MM.1S (cell line): ENCODE measurements at regions not wholly inside any gene's neighbourhood (a gene's known extent, or its start where the extent isn't known, plus 50 kb on each side); places are given as distances from the start of the nearest gene placed in this dataset.

Experiments used
- EZH2 ChIP-seq: fragments of 300-600 bp; sonication (generic); optimal IDR thresholded peaks from 2 replicates; pipeline ENCODE3; 2017; ENCODE audit warnings: low read depth, mild to moderate bottlenecking, antibody characterized with exemption, low read length, mixed read lengths
- EZH2phosphoT487 ChIP-seq: fragments of 300-600 bp; sonication (generic); IDR thresholded peaks from 2 replicates; pipeline ENCODE4 v1.6.1; 2018; ENCODE audit warnings: antibody characterized with exemption, low read length
- TF ChIP-seq, protein P1 (sequence below): fragments of 300-600 bp; sonication (generic); IDR thresholded peaks from 2 replicates; pipeline ENCODE4 v1.5.1; 2016; ENCODE audit warnings: antibody characterized with exemption, low read length, mixed read lengths

DNA sequence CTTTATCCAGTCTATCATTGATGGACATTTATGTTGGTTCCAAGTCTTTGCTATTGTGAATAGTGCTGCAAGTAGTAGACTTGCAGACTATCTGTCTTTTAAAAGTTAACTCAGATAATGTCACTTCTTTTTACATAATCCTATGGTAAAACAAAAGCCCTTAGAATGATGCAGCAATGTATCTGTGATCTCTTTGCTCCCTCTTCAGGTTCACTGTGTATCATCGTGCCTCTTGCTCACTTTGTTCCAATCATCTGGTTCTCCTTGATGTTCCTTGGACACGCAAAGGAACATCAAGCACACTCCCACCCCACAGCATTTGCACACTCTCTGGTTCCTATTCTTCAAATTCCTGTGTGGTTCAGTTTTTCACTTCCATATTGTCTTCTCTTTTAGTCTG is 472.5 kb upstream of the ZNF804A start:
- TF ChIP-seq, protein P1, sequence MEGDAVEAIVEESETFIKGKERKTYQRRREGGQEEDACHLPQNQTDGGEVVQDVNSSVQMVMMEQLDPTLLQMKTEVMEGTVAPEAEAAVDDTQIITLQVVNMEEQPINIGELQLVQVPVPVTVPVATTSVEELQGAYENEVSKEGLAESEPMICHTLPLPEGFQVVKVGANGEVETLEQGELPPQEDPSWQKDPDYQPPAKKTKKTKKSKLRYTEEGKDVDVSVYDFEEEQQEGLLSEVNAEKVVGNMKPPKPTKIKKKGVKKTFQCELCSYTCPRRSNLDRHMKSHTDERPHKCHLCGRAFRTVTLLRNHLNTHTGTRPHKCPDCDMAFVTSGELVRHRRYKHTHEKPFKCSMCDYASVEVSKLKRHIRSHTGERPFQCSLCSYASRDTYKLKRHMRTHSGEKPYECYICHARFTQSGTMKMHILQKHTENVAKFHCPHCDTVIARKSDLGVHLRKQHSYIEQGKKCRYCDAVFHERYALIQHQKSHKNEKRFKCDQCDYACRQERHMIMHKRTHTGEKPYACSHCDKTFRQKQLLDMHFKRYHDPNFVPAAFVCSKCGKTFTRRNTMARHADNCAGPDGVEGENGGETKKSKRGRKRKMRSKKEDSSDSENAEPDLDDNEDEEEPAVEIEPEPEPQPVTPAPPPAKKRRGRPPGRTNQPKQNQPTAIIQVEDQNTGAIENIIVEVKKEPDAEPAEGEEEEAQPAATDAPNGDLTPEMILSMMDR = no peak
- TF ChIP-seq EZH2 (no peak), EZH2phosphoT487 (no peak)
